Skeletal muscle tissue (tissue), 3 donors: ENCODE measurements at regions not wholly inside any gene's neighbourhood (a gene's known extent, or its start where the extent isn't known, plus 50 kb on each side); places are given as distances from the start of the nearest gene placed in this dataset.

Source experiments
- H3K27ac ChIP-seq: one replicate; pipeline ENCODE4 v1.7.0; 2013; ENCODE audit warnings: mild to moderate bottlenecking, low read depth, low read length, inconsistent platforms
- H3K27me3 ChIP-seq, 3 donors: one replicate each; pipeline ENCODE4 v1.7.0; 2013; ENCODE audit warnings: low read length in 3 of 3; ENCODE audit not compliant: control insufficient read depth in 3 of 3, insufficient read depth in 3 of 3
- H3K36me3 ChIP-seq, 3 donors: one replicate each; pipeline ENCODE4 v1.7.0; 2013; ENCODE audit warnings: low read length in 3 of 3; ENCODE audit not compliant: control insufficient read depth in 3 of 3, insufficient read depth in 3 of 3
- H3K4me1 ChIP-seq, 3 donors: one replicate each; pipeline ENCODE4 v1.7.0; 2013; ENCODE audit warnings: low read length in 3 of 3, mild to moderate bottlenecking in 3 of 3; ENCODE audit not compliant: control insufficient read depth in 3 of 3, insufficient read depth in 3 of 3
- H3K4me3 ChIP-seq, 3 donors: one replicate each; pipeline ENCODE4 v1.7.0; 2013; ENCODE audit warnings: low read length in 3 of 3
- H3K9ac ChIP-seq, 3 donors: one replicate each; pipeline ENCODE4 v1.7.0; 2013; ENCODE audit warnings: low read length in 3 of 3, mild to moderate bottlenecking in 3 of 3, moderate library complexity in 2 of 3, low read depth in 1 of 3
- H3K9me3 ChIP-seq, 3 donors: one replicate each; pipeline ENCODE4 v1.7.0; 2013; ENCODE audit warnings: low read length in 3 of 3; ENCODE audit not compliant: control insufficient read depth in 3 of 3
- donor health status: Osteomylitis.

GRCh38 chr9:11199335-11199734 lies 586.5 kb upstream of the PTPRD start:
- Histone ChIP-seq H3K9ac (no peak overlapping the region), H3K4me1 (no peaks in the 10 kb centered on the region), H3K27me3 (no peaks in the 10 kb centered on the region), H3K9me3 (no peaks in the 10 kb centered on the region), H3K36me3 (no peaks in the 10 kb centered on the region), H3K27ac (no peak overlapping the region), H3K4me3 (no peak overlapping the region)

- Histone ChIP-seq H3K4me3 (no peak overlapping the region), H3K4me1 (no peaks in the 10 kb centered on the region), H3K9me3 (no peaks in the 10 kb centered on the region), H3K36me3 (no peaks in the 10 kb centered on the region), H3K27ac (no peak overlapping the region), H3K27me3 (no peaks in the 10 kb centered on the region), H3K9ac (no peak overlapping the region)
These were observed 591.7 kb upstream of the PTPRD start for GRCh38 chr9:11204521-11204920.

- no peaks in the 10 kb centered on the region for H3K9me3 ChIP-seq
- no peak overlapping the region for H3K9ac ChIP-seq
- no peaks in the 10 kb centered on the region for H3K27me3 ChIP-seq
- no peaks in the 10 kb centered on the region for H3K36me3 ChIP-seq
- no peaks in the 10 kb centered on the region for H3K4me1 ChIP-seq
- H3K4me3 ChIP-seq = no peak overlapping the region
- H3K27ac ChIP-seq = no peak overlapping the region
These were observed 594.1 kb upstream of the PTPRD start for GRCh38 chr9:11206925-11207324.

GRCh38 chr9:11233696-11234095 lies 620.9 kb upstream of the PTPRD start:
- H3K4me3 ChIP-seq = no peak overlapping the region
- H3K36me3 ChIP-seq = no peaks in the 10 kb centered on the region
- no peaks in the 10 kb centered on the region for H3K4me1 ChIP-seq
- H3K9ac ChIP-seq = no peak overlapping the region
- H3K27ac ChIP-seq = no peak overlapping the region
- H3K27me3 ChIP-seq = no peaks in the 10 kb centered on the region
- no peaks in the 10 kb centered on the region for H3K9me3 ChIP-seq

GRCh38 chr9:11235061-11235460 lies 622.3 kb upstream of the PTPRD start:
- no peak overlapping the region for H3K4me3 ChIP-seq
- no peak overlapping the region for H3K27ac ChIP-seq
- no peaks in the 10 kb centered on the region for H3K9me3 ChIP-seq
- no peak overlapping the region for H3K9ac ChIP-seq
- H3K4me1 ChIP-seq = no peaks in the 10 kb centered on the region
- no peaks in the 10 kb centered on the region for H3K36me3 ChIP-seq
- H3K27me3 ChIP-seq = no peaks in the 10 kb centered on the region

GRCh38 chr9:11241779-11242178 lies 629.0 kb upstream of the PTPRD start:
- Histone ChIP-seq H3K27me3 (no peaks in the 10 kb centered on the region), H3K9ac (no peak overlapping the region), H3K36me3 (no peaks in the 10 kb centered on the region), H3K4me1 (no peaks in the 10 kb centered on the region), H3K4me3 (no peak overlapping the region), H3K27ac (no peak overlapping the region), H3K9me3 (peaks cover 0 to 2% (median 0%) of the 10 kb centered on the region in 3 donors)

GRCh38 chr9:11257992-11258391 lies 645.2 kb upstream of the PTPRD start:
- no peak overlapping the region for H3K4me3 ChIP-seq
- no peaks in the 10 kb centered on the region for H3K27me3 ChIP-seq
- H3K9me3 ChIP-seq = no peaks in the 10 kb centered on the region
- H3K27ac ChIP-seq = no peak overlapping the region
- H3K9ac ChIP-seq = no peak overlapping the region
- no peaks in the 10 kb centered on the region for H3K36me3 ChIP-seq
- H3K4me1 ChIP-seq = no peaks in the 10 kb centered on the region

- Histone ChIP-seq H3K27me3 (no peaks in the 10 kb centered on the region), H3K36me3 (no peaks in the 10 kb centered on the region), H3K4me1 (no peaks in the 10 kb centered on the region), H3K4me3 (no peak overlapping the region), H3K9ac (no peak overlapping the region), H3K9me3 (peaks cover 0 to 9% (median 4%) of the 10 kb centered on the region in 3 donors), H3K27ac (no peak overlapping the region)
These were observed 656.2 kb upstream of the PTPRD start for GRCh38 chr9:11269036-11269435.

- H3K36me3 ChIP-seq = no peaks in the 10 kb centered on the region
- H3K9ac ChIP-seq = no peak overlapping the region
These were observed 662.4 kb upstream of the PTPRD start for GRCh38 chr9:11275158-11275695.

GRCh38 chr9:11312966-11313365 lies 700.2 kb upstream of the PTPRD start:
- no peak overlapping the region for H3K27ac ChIP-seq
- H3K9me3 ChIP-seq = no peaks in the 10 kb centered on the region
- H3K27me3 ChIP-seq = no peaks in the 10 kb centered on the region
- no peak overlapping the region for H3K4me3 ChIP-seq
- H3K9ac ChIP-seq = no peak overlapping the region
- no peaks in the 10 kb centered on the region for H3K4me1 ChIP-seq
- no peaks in the 10 kb centered on the region for H3K36me3 ChIP-seq

More at GRCh38 chr9:11275158-11275695, 662.4 kb upstream of the PTPRD start:
- Histone ChIP-seq H3K4me3 (no peak overlapping the region), H3K27me3 (no peaks in the 10 kb centered on the region), H3K4me1 (no peaks in the 10 kb centered on the region), H3K9me3 (no peaks in the 10 kb centered on the region), H3K27ac (no peak overlapping the region)

- no peaks in the 10 kb centered on the region for H3K4me1 ChIP-seq
- no peak overlapping the region for H3K9ac ChIP-seq
- H3K36me3 ChIP-seq = no peaks in the 10 kb centered on the region
- H3K4me3 ChIP-seq = no peak overlapping the region
- H3K27me3 ChIP-seq = no peaks in the 10 kb centered on the region
- no peaks in the 10 kb centered on the region for H3K9me3 ChIP-seq
- H3K27ac ChIP-seq = no peak overlapping the region
These were observed 706.1 kb upstream of the PTPRD start for GRCh38 chr9:11318946-11319345.
